ENCODE measurements at regions not wholly inside any gene's neighbourhood (a gene's known extent, or its start where the extent isn't known, plus 50 kb on each side); places are given as distances from the start of the nearest gene placed in this dataset.

DNA sequence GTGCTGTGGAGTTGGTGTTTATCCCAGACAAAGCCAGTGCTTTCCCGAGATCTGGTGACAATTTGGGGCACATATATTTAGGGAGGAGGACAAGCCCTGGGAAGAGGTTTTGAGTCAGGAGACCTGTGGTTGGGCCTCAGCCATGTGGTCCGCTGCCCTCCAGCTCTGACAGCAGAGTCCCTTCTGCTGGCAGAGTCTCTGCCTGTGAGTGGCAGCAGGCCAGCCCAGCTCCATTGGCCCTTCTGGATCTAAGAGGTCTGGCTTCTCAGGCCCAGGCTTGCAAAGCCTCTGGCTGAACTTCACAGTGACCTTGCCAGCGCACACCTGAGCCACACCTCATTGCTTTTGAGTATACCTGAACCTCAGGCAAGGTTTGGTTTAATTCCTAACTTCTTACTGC lies 115.3 kb downstream of the BCL2L11 start:
- Histone ChIP-seq H3K36me3 (ENCODE audit: control insufficient read depth, insufficient read depth, low read length, severe bottlenecking) (no peaks in the 10 kb centered on the region), H3K27me3 (replicated peaks; ENCODE audit: control insufficient read depth, insufficient read depth, low read length) (no peaks in the 10 kb centered on the region), H3K9ac (ENCODE audit: low read length) (no peak overlapping the region), H3K4me1 (ENCODE audit: control insufficient read depth, insufficient read depth, low read length) (no peaks in the 10 kb centered on the region), H3K9me3 (ENCODE audit: control insufficient read depth, low read length) (no peaks in the 10 kb centered on the region), H3K4me3 (ENCODE audit: low read length) (no peak overlapping the region)
- DNase-seq (ENCODE audit: low read depth): no peak

DNA sequence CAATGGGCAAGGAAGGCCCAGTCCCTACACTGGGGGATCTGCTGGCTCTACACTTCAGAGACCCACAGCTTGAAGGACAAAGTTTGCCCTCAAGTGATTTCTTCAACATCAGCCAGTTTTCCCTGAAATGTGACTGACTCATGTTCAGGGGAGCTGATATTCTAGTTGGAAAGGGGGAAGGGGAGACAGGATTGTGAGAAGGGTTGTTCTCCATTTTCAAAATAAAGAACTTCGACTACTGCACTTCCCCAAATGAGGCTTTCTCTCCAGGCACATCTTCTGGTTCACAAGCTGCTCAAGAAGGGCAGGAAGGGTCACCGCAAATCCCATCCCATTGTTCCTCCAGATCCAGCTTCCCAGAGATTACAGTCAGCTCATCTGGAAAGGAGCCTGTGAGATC lies 117.6 kb downstream of the BCL2L11 start:
- Histone ChIP-seq H3K4me3 (ENCODE audit: low read length) (no peak overlapping the region), H3K4me1 (ENCODE audit: control insufficient read depth, insufficient read depth, low read length) (no peaks in the 10 kb centered on the region), H3K9ac (ENCODE audit: low read length) (no peak overlapping the region), H3K27me3 (replicated peaks; ENCODE audit: control insufficient read depth, insufficient read depth, low read length) (no peaks in the 10 kb centered on the region), H3K36me3 (ENCODE audit: control insufficient read depth, insufficient read depth, low read length, severe bottlenecking) (no peaks in the 10 kb centered on the region), H3K9me3 (ENCODE audit: control insufficient read depth, low read length) (no peaks in the 10 kb centered on the region)
- DNase-seq (ENCODE audit: low read depth): no peak

DNA sequence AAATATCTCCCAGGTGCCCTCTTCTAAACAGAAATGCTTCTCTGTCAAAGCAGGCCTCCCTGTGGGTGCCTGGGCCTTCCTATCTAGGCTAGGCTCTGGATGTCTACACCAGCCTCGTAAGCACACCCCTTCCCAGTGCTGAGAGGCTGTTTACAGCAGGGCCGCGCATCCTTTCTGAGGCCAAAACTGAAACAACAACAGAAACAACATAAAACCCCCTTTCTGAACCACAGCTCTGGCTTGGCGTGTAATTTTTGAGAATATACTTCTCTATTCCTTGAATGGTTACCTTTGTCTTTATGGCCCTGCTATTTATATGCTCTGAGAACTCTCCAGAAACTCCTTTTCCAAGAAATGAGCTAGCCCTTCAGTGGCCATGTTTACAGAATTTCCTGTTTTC lies 118.4 kb downstream of the BCL2L11 start:
- DNase-seq (ENCODE audit: low read depth): no peak
- no peak overlapping the region for H3K4me3 ChIP-seq (ENCODE audit: low read length)
- H3K9ac ChIP-seq (ENCODE audit: low read length): no peak overlapping the region
- no peaks in the 10 kb centered on the region for H3K36me3 ChIP-seq (ENCODE audit: control insufficient read depth, insufficient read depth, low read length, severe bottlenecking)
- no peaks in the 10 kb centered on the region for H3K27me3 ChIP-seq (replicated peaks; ENCODE audit: control insufficient read depth, insufficient read depth, low read length)
- no peaks in the 10 kb centered on the region for H3K9me3 ChIP-seq (ENCODE audit: control insufficient read depth, low read length)
- H3K4me1 ChIP-seq (ENCODE audit: control insufficient read depth, insufficient read depth, low read length): no peaks in the 10 kb centered on the region

DNA sequence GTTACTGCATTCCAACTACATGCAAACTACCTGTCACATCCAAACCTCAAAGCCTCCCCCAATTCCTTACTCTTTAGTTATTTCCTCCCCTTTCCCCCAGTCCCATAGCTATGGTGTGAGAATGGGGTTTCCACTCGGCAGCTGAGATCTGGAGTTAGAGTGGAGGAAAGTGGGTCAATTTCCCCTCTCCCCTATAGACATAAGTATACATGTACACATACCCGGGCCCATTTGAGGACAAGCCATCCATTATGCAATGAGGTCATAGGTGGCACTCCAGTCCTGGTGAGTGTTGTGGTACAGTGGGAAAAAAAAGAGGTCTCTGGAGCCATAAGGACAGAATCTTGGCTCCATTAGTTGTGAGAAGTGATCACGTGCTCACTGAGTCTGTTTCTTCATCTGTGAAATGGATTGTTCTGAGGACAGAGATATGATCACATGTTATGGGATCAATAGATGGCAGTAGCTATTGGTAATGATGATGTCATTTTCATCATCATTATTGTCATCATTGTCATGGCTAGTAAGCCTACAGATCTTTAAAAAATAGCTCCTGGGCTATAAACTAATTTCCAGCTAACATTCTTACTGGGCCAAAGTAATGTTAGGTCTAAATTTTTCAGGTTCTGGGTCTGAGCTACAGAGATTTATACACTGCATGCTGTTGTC lies 119.0 kb downstream of the BCL2L11 start:
- H3K4me1 ChIP-seq (ENCODE audit: control insufficient read depth, insufficient read depth, low read length): no peaks in the 10 kb centered on the region
- H3K36me3 ChIP-seq (ENCODE audit: control insufficient read depth, insufficient read depth, low read length, severe bottlenecking): no peaks in the 10 kb centered on the region
- no peaks in the 10 kb centered on the region for H3K9me3 ChIP-seq (ENCODE audit: control insufficient read depth, low read length)
- no peak overlapping the region for H3K9ac ChIP-seq (ENCODE audit: low read length)
- no peaks in the 10 kb centered on the region for H3K27me3 ChIP-seq (replicated peaks; ENCODE audit: control insufficient read depth, insufficient read depth, low read length)
- H3K4me3 ChIP-seq (ENCODE audit: low read length): no peak overlapping the region
- DNase-seq (ENCODE audit: low read depth): no peak

DNA sequence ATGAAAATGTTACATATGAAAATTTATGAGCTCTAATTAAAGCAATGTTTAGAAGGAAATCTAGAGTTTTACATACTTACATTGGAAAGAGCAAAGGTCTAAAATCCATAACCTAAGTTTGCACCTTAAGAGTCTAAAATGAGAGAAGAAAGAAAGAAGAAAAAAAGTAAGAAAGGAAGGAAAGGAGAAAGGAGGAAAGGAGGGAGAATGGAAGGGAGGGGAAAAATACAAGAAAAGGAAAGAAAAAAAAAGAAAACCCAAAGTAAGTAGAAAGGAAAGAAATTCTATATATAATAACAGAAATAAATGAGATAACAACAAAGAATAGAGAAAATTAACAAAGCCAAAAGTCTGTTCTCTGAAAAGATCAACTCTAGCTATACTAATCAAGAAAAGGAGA lies 122.6 kb downstream of the BCL2L11 start:
- Histone ChIP-seq H3K4me3 (ENCODE audit: low read length) (no peak overlapping the region), H3K4me1 (ENCODE audit: control insufficient read depth, insufficient read depth, low read length) (no peaks in the 10 kb centered on the region), H3K9me3 (ENCODE audit: control insufficient read depth, low read length) (no peaks in the 10 kb centered on the region), H3K36me3 (ENCODE audit: control insufficient read depth, insufficient read depth, low read length, severe bottlenecking) (no peaks in the 10 kb centered on the region), H3K9ac (ENCODE audit: low read length) (no peak overlapping the region), H3K27me3 (replicated peaks; ENCODE audit: control insufficient read depth, insufficient read depth, low read length) (no peaks in the 10 kb centered on the region)
- no peak for DNase-seq (ENCODE audit: low read depth)

DNA sequence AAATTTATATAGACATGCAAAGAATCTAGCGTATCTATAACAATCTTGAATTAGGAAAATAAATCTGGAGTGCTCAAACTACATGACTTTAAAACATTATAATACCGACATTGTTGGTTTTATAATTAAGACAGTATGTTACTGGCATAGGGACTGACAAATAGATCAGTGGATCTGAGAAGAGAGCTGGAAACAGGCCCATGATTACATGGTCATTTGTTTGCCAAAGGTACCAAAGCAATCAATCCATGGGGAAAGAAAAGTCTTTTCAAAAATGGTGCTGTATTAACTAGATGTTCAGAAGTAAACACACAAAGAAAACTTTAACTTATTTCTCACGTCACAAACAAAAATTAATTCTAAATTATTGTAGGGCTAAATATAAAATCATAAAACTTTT lies 124.2 kb downstream of the BCL2L11 start:
- Histone ChIP-seq H3K9me3 (ENCODE audit: control insufficient read depth, low read length) (no peaks in the 10 kb centered on the region), H3K4me3 (ENCODE audit: low read length) (no peak overlapping the region), H3K4me1 (ENCODE audit: control insufficient read depth, insufficient read depth, low read length) (no peaks in the 10 kb centered on the region), H3K36me3 (ENCODE audit: control insufficient read depth, insufficient read depth, low read length, severe bottlenecking) (no peaks in the 10 kb centered on the region), H3K27me3 (replicated peaks; ENCODE audit: control insufficient read depth, insufficient read depth, low read length) (no peaks in the 10 kb centered on the region), H3K9ac (ENCODE audit: low read length) (no peak overlapping the region)
- no peak for DNase-seq (ENCODE audit: low read depth)

DNA sequence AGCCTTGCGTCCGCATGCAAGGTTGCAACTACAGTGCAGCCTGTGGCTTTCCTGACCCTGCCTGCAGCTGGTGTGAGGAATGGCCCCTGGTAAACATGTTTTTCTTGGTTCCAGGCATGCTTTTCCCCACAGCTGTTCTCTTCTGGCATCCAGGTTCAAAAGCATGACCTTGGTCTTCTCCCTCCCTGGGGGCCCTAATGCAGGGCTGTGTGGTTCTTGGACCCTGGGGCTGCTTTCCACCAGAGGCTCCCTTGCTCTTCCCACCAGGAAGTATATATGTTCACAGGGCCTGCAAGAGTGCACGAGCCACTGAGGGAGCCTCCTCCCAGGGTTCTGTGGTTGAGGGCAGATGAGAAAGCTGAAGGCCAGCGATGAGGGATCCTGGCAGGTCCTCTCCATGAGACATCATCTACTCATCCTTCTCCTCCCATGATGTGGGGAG lies 125.9 kb downstream of the BCL2L11 start:
- DNase-seq (ENCODE audit: low read depth): no peak

DNA sequence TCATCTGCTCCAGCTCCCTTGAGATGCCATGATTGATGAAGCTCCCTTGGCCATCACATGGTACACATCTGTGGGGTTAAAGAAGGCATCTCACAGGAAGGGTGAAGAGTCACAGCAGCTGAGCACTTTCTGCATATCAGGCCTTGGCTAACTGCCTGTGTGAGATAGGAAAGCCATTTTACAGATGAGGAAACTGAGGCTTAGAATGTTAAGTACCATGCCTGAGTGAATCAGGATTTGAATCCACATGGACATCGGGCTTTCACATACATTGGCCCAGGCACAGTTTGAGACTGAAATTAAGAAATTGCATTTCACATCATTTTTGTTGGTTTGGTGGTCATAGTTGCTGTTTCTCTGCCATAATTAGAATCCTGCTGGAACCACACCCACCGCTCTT lies 126.8 kb downstream of the BCL2L11 start:
- H3K4me3 ChIP-seq (ENCODE audit: low read length): no peak overlapping the region
- no peaks in the 10 kb centered on the region for H3K9me3 ChIP-seq (ENCODE audit: control insufficient read depth, low read length)
- no peak for DNase-seq (ENCODE audit: low read depth)
- no peaks in the 10 kb centered on the region for H3K4me1 ChIP-seq (ENCODE audit: control insufficient read depth, insufficient read depth, low read length)
- no peaks in the 10 kb centered on the region for H3K36me3 ChIP-seq (ENCODE audit: control insufficient read depth, insufficient read depth, low read length, severe bottlenecking)
- H3K9ac ChIP-seq (ENCODE audit: low read length): no peak overlapping the region
- H3K27me3 ChIP-seq (replicated peaks; ENCODE audit: control insufficient read depth, insufficient read depth, low read length): no peaks in the 10 kb centered on the region

More for the DNA sequence above, 125.9 kb downstream of the BCL2L11 start:
- Histone ChIP-seq H3K4me1 (ENCODE audit: control insufficient read depth, insufficient read depth, low read length) (no peaks in the 10 kb centered on the region), H3K4me3 (ENCODE audit: low read length) (no peak overlapping the region), H3K27me3 (replicated peaks; ENCODE audit: control insufficient read depth, insufficient read depth, low read length) (no peaks in the 10 kb centered on the region), H3K9ac (ENCODE audit: low read length) (no peak overlapping the region), H3K36me3 (ENCODE audit: control insufficient read depth, insufficient read depth, low read length, severe bottlenecking) (no peaks in the 10 kb centered on the region), H3K9me3 (ENCODE audit: control insufficient read depth, low read length) (no peaks in the 10 kb centered on the region)

DNA sequence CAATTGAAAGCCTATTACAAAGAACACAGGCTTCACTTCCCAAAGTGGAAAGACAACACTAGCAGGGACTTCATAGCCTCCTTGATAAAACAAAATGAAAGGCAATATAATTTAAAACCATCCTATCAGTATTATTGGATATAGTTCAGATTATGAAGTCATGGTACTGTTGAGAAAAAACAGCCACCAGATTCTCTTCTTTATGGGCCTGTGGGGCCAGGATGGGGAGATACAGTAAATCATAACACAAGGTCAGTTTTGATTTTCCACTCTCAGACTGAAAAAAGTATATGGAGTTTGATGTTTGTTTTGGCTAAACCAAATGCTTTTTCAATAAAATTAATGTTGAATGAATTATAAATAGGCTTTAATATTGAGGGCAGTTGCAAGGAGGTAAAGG lies 129.1 kb downstream of the BCL2L11 start:
- no peak overlapping the region for H3K4me3 ChIP-seq (ENCODE audit: low read length)
- no peak overlapping the region for H3K9ac ChIP-seq (ENCODE audit: low read length)
- no peak for DNase-seq (ENCODE audit: low read depth)
- no peaks in the 10 kb centered on the region for H3K4me1 ChIP-seq (ENCODE audit: control insufficient read depth, insufficient read depth, low read length)
- no peaks in the 10 kb centered on the region for H3K9me3 ChIP-seq (ENCODE audit: control insufficient read depth, low read length)
- H3K27me3 ChIP-seq (replicated peaks; ENCODE audit: control insufficient read depth, insufficient read depth, low read length): no peaks in the 10 kb centered on the region
- no peaks in the 10 kb centered on the region for H3K36me3 ChIP-seq (ENCODE audit: control insufficient read depth, insufficient read depth, low read length, severe bottlenecking)

DNA sequence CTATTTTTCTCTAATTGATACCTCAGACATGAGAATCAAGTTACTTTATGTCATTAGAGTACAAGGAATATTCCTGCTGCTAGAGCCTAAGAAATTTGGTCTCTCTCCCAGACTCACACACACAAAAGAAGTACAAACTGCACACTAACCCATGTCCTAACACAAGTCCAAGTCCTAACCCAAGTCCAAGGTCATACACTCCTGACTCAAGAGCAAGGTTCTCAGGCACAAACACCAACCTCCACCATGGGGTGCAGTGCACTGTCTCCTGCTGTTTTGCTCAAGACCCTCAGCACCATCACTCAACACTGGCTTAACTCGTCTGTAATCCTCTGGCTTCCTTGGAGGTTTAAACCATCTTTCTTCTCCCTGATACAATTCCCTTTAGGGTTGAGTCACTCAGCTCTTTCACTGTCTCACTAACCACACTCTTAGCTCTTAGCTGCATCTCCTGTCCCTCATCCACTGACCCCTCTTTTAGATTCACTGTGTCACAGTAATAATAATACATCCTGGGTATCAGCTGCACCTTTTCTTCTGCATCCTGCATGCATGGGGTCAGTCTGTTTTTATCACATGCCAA lies 129.8 kb downstream of the BCL2L11 start:
- Histone ChIP-seq H3K4me1 (ENCODE audit: control insufficient read depth, insufficient read depth, low read length) (no peaks in the 10 kb centered on the region), H3K4me3 (ENCODE audit: low read length) (no peak overlapping the region), H3K9me3 (ENCODE audit: control insufficient read depth, low read length) (no peaks in the 10 kb centered on the region), H3K27me3 (replicated peaks; ENCODE audit: control insufficient read depth, insufficient read depth, low read length) (no peaks in the 10 kb centered on the region), H3K9ac (ENCODE audit: low read length) (no peak overlapping the region), H3K36me3 (ENCODE audit: control insufficient read depth, insufficient read depth, low read length, severe bottlenecking) (no peaks in the 10 kb centered on the region)
- DNase-seq (ENCODE audit: low read depth): peak; percentile 3

DNA sequence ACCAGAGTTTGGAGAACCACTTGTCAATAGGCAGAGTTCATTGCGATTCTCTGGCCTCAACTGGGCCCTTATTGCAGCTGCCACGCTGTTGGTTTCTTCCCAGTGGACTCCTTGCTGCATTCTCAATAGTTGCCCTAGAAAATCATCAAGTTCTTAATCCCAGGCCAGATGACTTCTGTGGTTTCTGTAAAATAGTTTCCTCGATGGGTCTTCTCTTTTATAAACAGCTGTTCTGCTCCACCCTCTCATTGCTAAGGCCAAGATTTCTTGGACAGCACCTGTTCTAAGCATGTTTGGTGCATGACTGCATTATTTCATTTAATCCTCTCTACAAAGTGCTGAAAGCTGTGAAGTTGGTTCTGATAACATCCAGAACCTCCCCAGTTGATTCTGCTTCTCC lies 131.0 kb downstream of the BCL2L11 start:
- Histone ChIP-seq H3K9ac (ENCODE audit: low read length) (no peak overlapping the region), H3K9me3 (ENCODE audit: control insufficient read depth, low read length) (no peaks in the 10 kb centered on the region), H3K4me1 (ENCODE audit: control insufficient read depth, insufficient read depth, low read length) (no peaks in the 10 kb centered on the region), H3K4me3 (ENCODE audit: low read length) (no peak overlapping the region), H3K27me3 (replicated peaks; ENCODE audit: control insufficient read depth, insufficient read depth, low read length) (no peaks in the 10 kb centered on the region), H3K36me3 (ENCODE audit: control insufficient read depth, insufficient read depth, low read length, severe bottlenecking) (no peaks in the 10 kb centered on the region)
- DNase-seq (ENCODE audit: low read depth): no peak

DNA sequence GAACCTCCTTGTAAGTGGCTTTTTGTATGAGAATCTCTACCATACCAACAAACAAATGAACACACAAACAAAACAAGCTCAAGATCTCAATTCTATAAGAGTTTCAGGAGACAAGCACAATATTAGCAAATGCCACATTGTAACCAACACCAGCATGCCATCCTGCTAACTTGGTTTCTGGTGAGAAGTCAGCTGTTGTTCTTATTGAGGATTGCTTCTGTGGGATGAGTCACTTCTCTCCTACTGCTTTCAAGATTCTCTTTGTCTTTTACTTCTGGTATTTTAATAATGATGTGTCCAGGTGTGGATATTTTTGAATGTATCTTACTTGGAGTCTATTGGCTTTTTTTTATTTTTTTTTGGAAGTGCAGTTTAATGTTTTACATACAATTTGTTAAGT lies 131.7 kb downstream of the BCL2L11 start:
- Histone ChIP-seq H3K9me3 (ENCODE audit: control insufficient read depth, low read length) (no peaks in the 10 kb centered on the region), H3K9ac (ENCODE audit: low read length) (no peak overlapping the region), H3K27me3 (replicated peaks; ENCODE audit: control insufficient read depth, insufficient read depth, low read length) (no peaks in the 10 kb centered on the region), H3K4me3 (ENCODE audit: low read length) (no peak overlapping the region), H3K4me1 (ENCODE audit: control insufficient read depth, insufficient read depth, low read length) (no peaks in the 10 kb centered on the region), H3K36me3 (ENCODE audit: control insufficient read depth, insufficient read depth, low read length, severe bottlenecking) (no peaks in the 10 kb centered on the region)
- no peak for DNase-seq (ENCODE audit: low read depth)

All from adipocyte (in vitro differentiated cells).